ENCODE measurements at regions not wholly inside any gene's neighbourhood (a gene's known extent, or its start where the extent isn't known, plus 50 kb on each side); places are given as distances from the start of the nearest gene placed in this dataset.

DNA sequence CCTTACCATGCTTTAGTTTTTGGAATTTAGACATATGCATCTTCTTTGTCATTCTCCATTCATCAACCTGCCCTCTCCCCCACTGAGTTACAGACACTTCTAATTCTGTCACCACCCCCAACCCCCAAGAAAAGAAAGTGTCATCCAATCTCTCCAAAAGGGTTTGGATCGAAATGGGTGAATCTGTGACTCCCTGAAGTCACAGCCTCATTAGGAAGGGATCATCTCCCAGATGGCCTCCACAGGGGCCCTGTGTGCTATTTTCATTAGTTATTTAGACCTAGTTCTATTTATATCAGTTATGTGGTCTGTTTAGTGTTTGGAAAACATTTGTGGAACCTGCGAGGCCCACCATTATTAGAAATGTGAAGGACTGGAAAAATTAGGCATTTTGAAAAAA is 191.0 kb upstream of the ATP2B1 start:
- H2AFZ ChIP-seq (ENCODE audit: control insufficient read depth, low read depth, low read length), result no peak overlapping the region
- no peaks in the 10 kb centered on the region for H3K4me1 ChIP-seq (ENCODE audit: control insufficient read depth, insufficient read depth, low read length)
- no peak for ATAC-seq
- H4K20me1 ChIP-seq (ENCODE audit: control insufficient read depth, insufficient read depth), result no peaks in the 10 kb centered on the region
- no peak overlapping the region for H3K27ac ChIP-seq (ENCODE audit: control insufficient read depth, insufficient read depth)
- BruUV-seq (replicated peaks), result no TSS peak
- TF ChIP-seq RCOR1 (conservative IDR thresholded peaks at IDR 0.05; ENCODE audit: low read depth, low read length), result no peak
- no peak for TF ChIP-seq YBX1 (IDR thresholded peaks at IDR 0.05)
- TF ChIP-seq FOS (IDR thresholded peaks at IDR 0.05; ENCODE audit: borderline replicate concordance, extremely low read depth, insufficient read length), result no peak
- TF ChIP-seq KDM1A (IDR thresholded peaks at IDR 0.05; ENCODE audit: borderline replicate concordance), result no peak
- TF ChIP-seq MXI1 (IDR thresholded peaks at IDR 0.05; ENCODE audit: low read depth, low read length), result no peak
- TF ChIP-seq, protein P1, sequence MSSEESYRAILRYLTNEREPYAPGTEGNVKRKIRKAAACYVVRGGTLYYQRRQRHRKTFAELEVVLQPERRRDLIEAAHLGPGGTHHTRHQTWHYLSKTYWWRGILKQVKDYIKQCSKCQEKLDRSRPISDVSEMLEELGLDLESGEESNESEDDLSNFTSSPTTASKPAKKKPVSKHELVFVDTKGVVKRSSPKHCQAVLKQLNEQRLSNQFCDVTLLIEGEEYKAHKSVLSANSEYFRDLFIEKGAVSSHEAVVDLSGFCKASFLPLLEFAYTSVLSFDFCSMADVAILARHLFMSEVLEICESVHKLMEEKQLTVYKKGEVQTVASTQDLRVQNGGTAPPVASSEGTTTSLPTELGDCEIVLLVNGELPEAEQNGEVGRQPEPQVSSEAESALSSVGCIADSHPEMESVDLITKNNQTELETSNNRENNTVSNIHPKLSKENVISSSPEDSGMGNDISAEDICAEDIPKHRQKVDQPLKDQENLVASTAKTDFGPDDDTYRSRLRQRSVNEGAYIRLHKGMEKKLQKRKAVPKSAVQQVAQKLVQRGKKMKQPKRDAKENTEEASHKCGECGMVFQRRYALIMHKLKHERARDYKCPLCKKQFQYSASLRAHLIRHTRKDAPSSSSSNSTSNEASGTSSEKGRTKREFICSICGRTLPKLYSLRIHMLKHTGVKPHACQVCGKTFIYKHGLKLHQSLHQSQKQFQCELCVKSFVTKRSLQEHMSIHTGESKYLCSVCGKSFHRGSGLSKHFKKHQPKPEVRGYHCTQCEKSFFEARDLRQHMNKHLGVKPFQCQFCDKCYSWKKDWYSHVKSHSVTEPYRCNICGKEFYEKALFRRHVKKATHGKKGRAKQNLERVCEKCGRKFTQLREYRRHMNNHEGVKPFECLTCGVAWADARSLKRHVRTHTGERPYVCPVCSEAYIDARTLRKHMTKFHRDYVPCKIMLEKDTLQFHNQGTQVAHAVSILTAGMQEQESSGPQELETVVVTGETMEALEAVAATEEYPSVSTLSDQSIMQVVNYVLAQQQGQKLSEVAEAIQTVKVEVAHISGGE (CRISPR knock-in tag; IDR thresholded peaks at IDR 0.05), result no peak
- TF ChIP-seq, protein P2, sequence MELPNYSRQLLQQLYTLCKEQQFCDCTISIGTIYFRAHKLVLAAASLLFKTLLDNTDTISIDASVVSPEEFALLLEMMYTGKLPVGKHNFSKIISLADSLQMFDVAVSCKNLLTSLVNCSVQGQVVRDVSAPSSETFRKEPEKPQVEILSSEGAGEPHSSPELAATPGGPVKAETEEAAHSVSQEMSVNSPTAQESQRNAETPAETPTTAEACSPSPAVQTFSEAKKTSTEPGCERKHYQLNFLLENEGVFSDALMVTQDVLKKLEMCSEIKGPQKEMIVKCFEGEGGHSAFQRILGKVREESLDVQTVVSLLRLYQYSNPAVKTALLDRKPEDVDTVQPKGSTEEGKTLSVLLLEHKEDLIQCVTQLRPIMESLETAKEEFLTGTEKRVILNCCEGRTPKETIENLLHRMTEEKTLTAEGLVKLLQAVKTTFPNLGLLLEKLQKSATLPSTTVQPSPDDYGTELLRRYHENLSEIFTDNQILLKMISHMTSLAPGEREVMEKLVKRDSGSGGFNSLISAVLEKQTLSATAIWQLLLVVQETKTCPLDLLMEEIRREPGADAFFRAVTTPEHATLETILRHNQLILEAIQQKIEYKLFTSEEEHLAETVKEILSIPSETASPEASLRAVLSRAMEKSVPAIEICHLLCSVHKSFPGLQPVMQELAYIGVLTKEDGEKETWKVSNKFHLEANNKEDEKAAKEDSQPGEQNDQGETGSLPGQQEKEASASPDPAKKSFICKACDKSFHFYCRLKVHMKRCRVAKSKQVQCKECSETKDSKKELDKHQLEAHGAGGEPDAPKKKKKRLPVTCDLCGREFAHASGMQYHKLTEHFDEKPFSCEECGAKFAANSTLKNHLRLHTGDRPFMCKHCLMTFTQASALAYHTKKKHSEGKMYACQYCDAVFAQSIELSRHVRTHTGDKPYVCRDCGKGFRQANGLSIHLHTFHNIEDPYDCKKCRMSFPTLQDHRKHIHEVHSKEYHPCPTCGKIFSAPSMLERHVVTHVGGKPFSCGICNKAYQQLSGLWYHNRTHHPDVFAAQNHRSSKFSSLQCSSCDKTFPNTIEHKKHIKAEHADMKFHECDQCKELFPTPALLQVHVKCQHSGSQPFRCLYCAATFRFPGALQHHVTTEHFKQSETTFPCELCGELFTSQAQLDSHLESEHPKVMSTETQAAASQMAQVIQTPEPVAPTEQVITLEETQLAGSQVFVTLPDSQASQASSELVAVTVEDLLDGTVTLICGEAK (IDR thresholded peaks at IDR 0.05; ENCODE audit: borderline replicate concordance), result no peak
- TF ChIP-seq PAX8 (IDR thresholded peaks at IDR 0.05), result no peak
- no peak for TF ChIP-seq SMAD1 (IDR thresholded peaks at IDR 0.05; ENCODE audit: low read depth, partially characterized antibody)
- TF ChIP-seq HDAC2 (IDR thresholded peaks at IDR 0.05), result no peak
- TF ChIP-seq SUZ12 (IDR thresholded peaks at IDR 0.05; ENCODE audit: unreplicated experiment), result no peak
- TF ChIP-seq, protein P3, sequence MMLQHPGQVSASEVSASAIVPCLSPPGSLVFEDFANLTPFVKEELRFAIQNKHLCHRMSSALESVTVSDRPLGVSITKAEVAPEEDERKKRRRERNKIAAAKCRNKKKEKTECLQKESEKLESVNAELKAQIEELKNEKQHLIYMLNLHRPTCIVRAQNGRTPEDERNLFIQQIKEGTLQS (IDR thresholded peaks at IDR 0.05; ENCODE audit: borderline replicate concordance, extremely low read depth, low read depth, low read length), result no peak
- no peak for TF ChIP-seq SPI1 (IDR thresholded peaks at IDR 0.05; ENCODE audit: borderline replicate concordance, insufficient read depth, low read depth, low read length)
- no peak for TF ChIP-seq SIN3A (IDR thresholded peaks at IDR 0.05; ENCODE audit: low read depth, low read length)
- no peak for TF ChIP-seq ZNF207 (IDR thresholded peaks at IDR 0.05; ENCODE audit: borderline replicate concordance)
- no peak for TF ChIP-seq CHD4 (IDR thresholded peaks at IDR 0.05)
- TF ChIP-seq TAF1 (IDR thresholded peaks at IDR 0.05; ENCODE audit: borderline replicate concordance, low read depth, low read length), result no peak
- no peak for TF ChIP-seq ESRRA (IDR thresholded peaks at IDR 0.05; ENCODE audit: low read length)
- TF ChIP-seq RUNX3 (IDR thresholded peaks at IDR 0.05; ENCODE audit: low read length), result no peak
- TF ChIP-seq MTA2 (IDR thresholded peaks at IDR 0.05; ENCODE audit: low read depth), result no peak
- no peak overlapping the region for H3K4me3 ChIP-seq
- in situ Hi-C loops (cut with MboI) (no loop called here), intact Hi-C loops (cut with micrococcal nuclease; ENCODE audit: unreplicated experiment) (no loop called here)
- no peak for DNase-seq (ENCODE audit: low read depth, low spot score)
- CTCF ChIA-PET, result no interaction called here
- no peak for FAIRE-seq
- SMC1A ChIA-PET (ENCODE audit: uncharacterized antibody, unreplicated experiment), result interaction anchor here (1.9 to 2.7 kb wide), 2 partner anchors 15 to 50 kb away, joined by 5 to 12 read pairs; no protein-coding TSS in a partner anchor
- H3K36me3 ChIP-seq (ENCODE audit: control insufficient read depth in 2 of 2, insufficient read depth in 2 of 2, low read length in 1 of 2), result no peaks in the 10 kb centered on the region
- H3K27me3 ChIP-seq (replicated peaks in 1 of 2; ENCODE audit: control insufficient read depth in 2 of 2, insufficient read depth in 2 of 2, low read length in 1 of 2), result no peaks in the 10 kb centered on the region
- H3K9ac ChIP-seq (ENCODE audit: control insufficient read depth, insufficient read depth, low read length), result no peak overlapping the region
- WGBS (ENCODE audit: insufficient coverage, insufficient replicate concordance, low lambda C conversion rate, missing lambda C conversion rate), result 100% methylated on average over 2 of the region's 2 CpGs
- no peaks in the 10 kb centered on the region for H3K9me3 ChIP-seq (replicated peaks; ENCODE audit: control insufficient read depth, insufficient read depth, low read length)
- H3K79me2 ChIP-seq (ENCODE audit: control insufficient read depth, insufficient read depth, low read length), result no peaks in the 10 kb centered on the region
- RAD21 ChIA-PET (ENCODE audit: unreplicated experiment), result no interaction called here
- POLR2A ChIA-PET, result no interaction called here
- H3K4me2 ChIP-seq (ENCODE audit: control insufficient read depth, insufficient read depth), result no peak overlapping the region

Data from GM12878 (cell line).